ENCODE measurements at regions not wholly inside any gene's neighbourhood (a gene's known extent, or its start where the extent isn't known, plus 50 kb on each side); places are given as distances from the start of the nearest gene placed in this dataset.
"Not testable (repeated sequence)": the region's sequence is repeated elsewhere in the genome, so short reads cannot be mapped to it uniquely, and the experiment has no call there.

GRCh38 chr5:89327608-89328007, 444.6 kb upstream of the MEF2C start:
- H3K36me3 ChIP-seq (ENCODE audit: insufficient read depth, low read length): no peaks in the 10 kb centered on the region
- intact Hi-C loops (cut with micrococcal nuclease; ENCODE audit: unreplicated experiment): no loop called here
- no peak overlapping the region for H2AFZ ChIP-seq (ENCODE audit: low read length)
- DNase-seq (ENCODE audit: low spot score): no peak
- H3K9me3 ChIP-seq (ENCODE audit: low read length): no peaks in the 10 kb centered on the region
- no peaks in the 10 kb centered on the region for H3K9me2 ChIP-seq (ENCODE audit: insufficient read depth, low read length)
- BruUV-seq (replicated peaks): no TSS peak
- H3K4me2 ChIP-seq (ENCODE audit: low read length): no peak overlapping the region
- CTCF ChIA-PET (ENCODE audit: unreplicated experiment): no interaction called here
- H4K20me1 ChIP-seq (ENCODE audit: insufficient read depth, low read length): no peaks in the 10 kb centered on the region
- H3K4me3 ChIP-seq (ENCODE audit: low read depth, low read length, poor library complexity, severe bottlenecking): no peak overlapping the region
- POLR2A ChIA-PET: no interaction called here
- no peak for TF ChIP-seq CTCF (conservative IDR thresholded peaks at IDR 0.05; ENCODE audit: low read length)
- no peak for TF ChIP-seq EZH2phosphoT487 (IDR thresholded peaks at IDR 0.05; ENCODE audit: borderline replicate concordance, low read depth, low read length)
- H3K4me1 ChIP-seq (ENCODE audit: insufficient read depth, low read length, poor library complexity, severe bottlenecking): no peaks in the 10 kb centered on the region
- no peak overlapping the region for H3K27ac ChIP-seq (ENCODE audit: low read depth, low read length, poor library complexity, severe bottlenecking)
- no peaks in the 10 kb centered on the region for H3K79me2 ChIP-seq (ENCODE audit: insufficient read depth, low read depth, low read length)

GRCh38 chr5:89324990-89325389, 442.0 kb upstream of the MEF2C start:
- no peak overlapping the region for H3K27ac ChIP-seq (ENCODE audit: low read depth, low read length, poor library complexity, severe bottlenecking)
- H3K9me2 ChIP-seq (ENCODE audit: insufficient read depth, low read length): no peaks in the 10 kb centered on the region
- intact Hi-C loops (cut with micrococcal nuclease; ENCODE audit: unreplicated experiment): no loop called here
- no peak overlapping the region for H2AFZ ChIP-seq (ENCODE audit: low read length)
- CTCF ChIA-PET (ENCODE audit: unreplicated experiment): no interaction called here
- BruUV-seq (replicated peaks): no TSS peak
- DNase-seq (ENCODE audit: low spot score): no peak
- no peaks in the 10 kb centered on the region for H3K36me3 ChIP-seq (ENCODE audit: insufficient read depth, low read length)
- H3K4me1 ChIP-seq (ENCODE audit: insufficient read depth, low read length, poor library complexity, severe bottlenecking): no peaks in the 10 kb centered on the region
- H3K4me2 ChIP-seq (ENCODE audit: low read length): no peak overlapping the region
- H3K79me2 ChIP-seq (ENCODE audit: insufficient read depth, low read depth, low read length): no peaks in the 10 kb centered on the region
- no peaks in the 10 kb centered on the region for H4K20me1 ChIP-seq (ENCODE audit: insufficient read depth, low read length)
- POLR2A ChIA-PET: no interaction called here
- H3K4me3 ChIP-seq (ENCODE audit: low read depth, low read length, poor library complexity, severe bottlenecking): no peak overlapping the region
- H3K9me3 ChIP-seq (ENCODE audit: low read length): no peaks in the 10 kb centered on the region
- TF ChIP-seq CTCF (conservative IDR thresholded peaks at IDR 0.05; ENCODE audit: low read length) (no peak), EZH2phosphoT487 (IDR thresholded peaks at IDR 0.05; ENCODE audit: borderline replicate concordance, low read depth, low read length) (no peak)

DNA sequence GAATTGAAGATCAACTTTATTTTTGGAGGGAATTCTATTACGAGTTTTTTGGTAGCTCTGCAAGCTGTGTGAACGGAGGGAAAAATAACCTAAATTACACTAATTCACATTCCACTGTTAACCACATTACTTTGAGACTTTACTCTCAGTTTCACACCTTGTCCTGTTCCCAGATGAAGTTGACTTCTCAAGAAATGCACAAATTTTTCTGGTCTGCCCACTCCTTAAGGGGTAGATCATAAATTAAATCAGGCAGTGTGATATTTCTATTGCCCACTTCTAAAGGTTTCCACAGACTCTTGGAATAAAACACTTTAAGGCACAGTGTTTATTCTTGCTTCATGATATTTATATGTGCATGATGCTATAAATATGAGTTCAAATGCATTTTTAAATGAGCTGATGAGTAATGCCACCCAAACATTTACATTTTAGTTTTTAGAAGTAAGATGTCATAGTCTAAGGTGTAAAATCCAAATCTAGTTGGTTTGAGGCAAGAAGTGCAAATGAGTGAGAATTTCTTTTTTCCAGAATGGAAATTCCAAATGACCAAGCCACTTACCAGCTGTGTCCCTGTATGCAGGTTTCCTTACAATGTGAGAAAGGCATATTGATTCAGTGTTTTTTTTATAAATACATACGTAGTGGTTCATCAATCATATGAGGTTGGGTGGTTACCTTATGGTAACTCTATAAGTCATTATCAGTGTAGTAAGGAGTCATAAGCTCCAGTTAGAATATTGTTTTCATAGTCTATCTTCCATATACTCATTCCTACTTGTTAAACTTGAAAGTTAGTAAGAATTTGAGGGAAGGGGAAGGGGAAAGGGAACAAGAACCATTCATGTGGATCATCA, 437.7 kb upstream of the MEF2C start:
- no TSS peak for BruUV-seq (replicated peaks)
- no peaks in the 10 kb centered on the region for H3K9me3 ChIP-seq (ENCODE audit: low read length)
- no peak overlapping the region for H2AFZ ChIP-seq (ENCODE audit: low read length)
- no peak overlapping the region for H3K4me2 ChIP-seq (ENCODE audit: low read length)
- POLR2A ChIA-PET: interaction anchor here (0.8 kb wide), 1 partner anchor 9 kb away, joined by 3 read pairs; no protein-coding TSS in a partner anchor
- H3K27ac ChIP-seq (ENCODE audit: low read depth, low read length, poor library complexity, severe bottlenecking): no peak overlapping the region
- no peaks in the 10 kb centered on the region for H4K20me1 ChIP-seq (ENCODE audit: insufficient read depth, low read length)
- H3K9me2 ChIP-seq (ENCODE audit: insufficient read depth, low read length): no peaks in the 10 kb centered on the region
- no peak for DNase-seq (ENCODE audit: low spot score)
- no peaks in the 10 kb centered on the region for H3K79me2 ChIP-seq (ENCODE audit: insufficient read depth, low read depth, low read length)
- no peaks in the 10 kb centered on the region for H3K36me3 ChIP-seq (ENCODE audit: insufficient read depth, low read length)
- H3K4me1 ChIP-seq (ENCODE audit: insufficient read depth, low read length, poor library complexity, severe bottlenecking): no peaks in the 10 kb centered on the region
- no peak overlapping the region for H3K4me3 ChIP-seq (ENCODE audit: low read depth, low read length, poor library complexity, severe bottlenecking)
- intact Hi-C loops (cut with micrococcal nuclease; ENCODE audit: unreplicated experiment): no loop called here
- no peak for TF ChIP-seq EZH2phosphoT487 (IDR thresholded peaks at IDR 0.05; ENCODE audit: borderline replicate concordance, low read depth, low read length)
- TF ChIP-seq CTCF (conservative IDR thresholded peaks at IDR 0.05; ENCODE audit: low read length): no peak
- CTCF ChIA-PET (ENCODE audit: unreplicated experiment): no interaction called here

- POLR2A ChIA-PET: interaction anchor here (0.7 kb wide), 1 partner anchor 441 kb away, joined by 6 read pairs; no protein-coding TSS in a partner anchor
- H3K4me2 ChIP-seq (ENCODE audit: low read length); H3K9me2 ChIP-seq (ENCODE audit: insufficient read depth, low read length); DNase-seq (ENCODE audit: low spot score); H3K36me3 ChIP-seq (ENCODE audit: insufficient read depth, low read length); BruUV-seq (replicated peaks); H4K20me1 ChIP-seq (ENCODE audit: insufficient read depth, low read length); H3K9me3 ChIP-seq (ENCODE audit: low read length); intact Hi-C loops (cut with micrococcal nuclease; ENCODE audit: unreplicated experiment); H3K4me3 ChIP-seq (ENCODE audit: low read depth, low read length, poor library complexity, severe bottlenecking); CTCF ChIA-PET (ENCODE audit: unreplicated experiment); H2AFZ ChIP-seq (ENCODE audit: low read length); H3K79me2 ChIP-seq (ENCODE audit: insufficient read depth, low read depth, low read length); H3K4me1 ChIP-seq (ENCODE audit: insufficient read depth, low read length, poor library complexity, severe bottlenecking); H3K27ac ChIP-seq (ENCODE audit: low read depth, low read length, poor library complexity, severe bottlenecking): not testable (repeated sequence)
Measured at GRCh38 chr5:89317838-89318237, 434.9 kb upstream of the MEF2C start.

All from OCI-LY7 (cell line).